Transverse colon (tissue), 4 donors: ENCODE measurements at regions not wholly inside any gene's neighbourhood (a gene's known extent, or its start where the extent isn't known, plus 50 kb on each side); places are given as distances from the start of the nearest gene placed in this dataset.

Source experiments
- DNase-seq: peaks from one replicate; pipeline ENCODE4 v3.0.0-alpha.2; 2019
- H3K27ac ChIP-seq, 4 donors: fragments of 200-600 bp; sonication (generic); 2 replicates each; pipeline ENCODE4 v1.5.1; 2016 to 2018; ENCODE audit warnings: inconsistent platforms in 4 of 4
- H3K27me3 ChIP-seq: fragments of 200-600 bp; sonication (generic); 2 replicates; pipeline ENCODE4 v1.5.1; 2017; ENCODE audit warnings: inconsistent platforms
- H3K36me3 ChIP-seq, 4 donors: fragments of 200-600 bp; sonication (generic); 2 replicates each; pipeline ENCODE4 v1.5.1; 2017 to 2019; ENCODE audit warnings: inconsistent platforms in 4 of 4
- H3K4me1 ChIP-seq, 4 donors: fragments of 200-600 bp; sonication (generic); 2 replicates each; pipeline ENCODE4 v1.5.1; 2017 to 2020; ENCODE audit warnings: inconsistent platforms in 4 of 4
- H3K4me3 ChIP-seq, 4 donors: fragments of 200-600 bp; sonication (generic); 1 replicate in 1 of 4; 2 replicates in 3 of 4; pipeline versions ENCODE4 v1.5.1 to v1.6.1; 2017 to 2019; ENCODE audit warnings: inconsistent platforms in 4 of 4
- H3K9me3 ChIP-seq, 2 donors: fragments of 200-600 bp; sonication (generic); 2 replicates each; pipeline ENCODE4 v1.5.1; 2017 to 2019; ENCODE audit warnings: inconsistent platforms in 2 of 2
- CTCF ChIP-seq, 5 experiments: fragments of 200-600 bp in 3 of 5; fragments of 450-650 bp in 2 of 5; sonication (generic) in 3 of 5; IDR thresholded peaks; 1 replicate in 2 of 5; 2 replicates in 3 of 5; pipeline ENCODE4 v1.5.1; 2016 to 2017; ENCODE audit warnings: antibody characterized with exemption in 5 of 5, inconsistent platforms in 3 of 5, mild to moderate bottlenecking in 2 of 5, moderate library complexity in 1 of 5
- EP300 ChIP-seq: sonication (generic); formaldehyde crosslinking; IDR thresholded peaks from one replicate; pipeline ENCODE4 v1.6.1; 2017; ENCODE audit warnings: antibody characterized with exemption, low read depth
- POLR2A ChIP-seq: fragments of 450-650 bp; IDR thresholded peaks from one replicate; pipeline ENCODE4 v1.6.1; 2016; ENCODE audit warnings: antibody characterized with exemption, mild to moderate bottlenecking, moderate library complexity
- POLR2AphosphoS5 ChIP-seq, 3 donors: sonication (generic); formaldehyde crosslinking; IDR thresholded peaks; one replicate each; pipeline ENCODE4 v1.6.1; 2016; ENCODE audit warnings: antibody characterized with exemption in 3 of 3
- WGBS, 2 donors: methylation state at CpG; one replicate each; pipeline ENCODE4 v1.1.5; 2018; ENCODE audit warnings: low coverage in 1 of 2; 5-methylcytosine and 5-hydroxymethylcytosine counted together
- in situ Hi-C, 4 donors: fragments of 200-750 bp; cut with MboI; loops; one replicate each; pipeline versions ENCODE4 v1.15.0 to v1.15.1; 2017; ENCODE audit warnings: low sequenced_read_pairs in 3 of 4, low pct_ligation_motif_present in 1 of 4, low pct_unique_long_range_greater_than_20kb in 1 of 4
- intact Hi-C: fragments of 100-400 bp; cut with DNase I; formaldehyde crosslinking; loops from one replicate; pipeline ENCODE4 v1.15.1; 2023; ENCODE audit warnings: low total_unique reads

GRCh38 chr22:48089601-48090331 lies 1327.3 kb downstream of the TBC1D22A start:
- intact Hi-C loops, result no loop called here
- Histone ChIP-seq H3K4me3 (no peak overlapping the region), H3K27me3 (no peaks in the 10 kb centered on the region), H3K27ac (peak overlapping the region in 2 of 4 donors; percentile 4 to 23), H3K9me3 (no peaks in the 10 kb centered on the region), H3K4me1 (peaks cover 3 to 20% (median 13%) of the 10 kb centered on the region in 4 donors), H3K36me3 (no peaks in the 10 kb centered on the region)
- TF ChIP-seq POLR2A (no peak), POLR2AphosphoS5 (IDR thresholded peaks at IDR 0.05) (peak in 2 of 3 donors; percentile 21 to 31)
- WGBS, 2 donors, result 41% methylated on average over 18 of the region's 19 CpGs; no CpG with 5 or more reads in 1 of the 2 donors
- DNase-seq, result no peak
- in situ Hi-C loops, result no loop called here

GRCh38 chr22:48088926-48089536 lies 1326.6 kb downstream of the TBC1D22A start:
- Histone ChIP-seq H3K36me3 (no peaks in the 10 kb centered on the region), H3K4me1 (peaks cover 3 to 20% (median 13%) of the 10 kb centered on the region in 4 donors), H3K27me3 (peaks cover under 1% of the 10 kb centered on the region), H3K4me3 (no peak overlapping the region), H3K9me3 (no peaks in the 10 kb centered on the region), H3K27ac (no peak overlapping the region)
- intact Hi-C loops, result no loop called here
- 80 to 90% methylated on average over 1 to 8 of the region's 8 CpGs for WGBS, 2 donors
- in situ Hi-C loops, result no loop called here
- TF ChIP-seq POLR2AphosphoS5 (IDR thresholded peaks at IDR 0.05), result peak in 1 of 3 donors; percentile 24
- no peak for TF ChIP-seq CTCF (IDR thresholded peaks at IDR 0.05)
- DNase-seq, result no peak

- H3K27me3 ChIP-seq, result peaks cover 7% of the 10 kb centered on the region
- WGBS, 2 donors, result 75 to 93% methylated on average over 5 of the region's 5 CpGs
- no peak overlapping the region for H3K4me3 ChIP-seq
These were observed 1325.8 kb downstream of the TBC1D22A start for GRCh38 chr22:48088251-48088650.

GRCh38 chr22:48085901-48086645 lies 1323.6 kb downstream of the TBC1D22A start:
- in situ Hi-C loops, result no loop called here
- TF ChIP-seq CTCF (IDR thresholded peaks at IDR 0.05) (no peak), POLR2AphosphoS5 (IDR thresholded peaks at IDR 0.05) (no peak), POLR2A (no peak), EP300 (no peak)
- Histone ChIP-seq H3K4me3 (no peak overlapping the region), H3K4me1 (peaks cover 3 to 20% (median 13%) of the 10 kb centered on the region in 4 donors), H3K9me3 (no peaks in the 10 kb centered on the region), H3K36me3 (no peaks in the 10 kb centered on the region), H3K27ac (no peak overlapping the region), H3K27me3 (peaks cover 7% of the 10 kb centered on the region)
- DNase-seq, result no peak
- WGBS, 2 donors, result 81% methylated on average over 8 of the region's 8 CpGs; no CpG with 5 or more reads in 1 of the 2 donors
- intact Hi-C loops, result no loop called here

More at GRCh38 chr22:48088251-48088650, 1325.8 kb downstream of the TBC1D22A start:
- intact Hi-C loops, result no loop called here
- no peak for DNase-seq
- H3K9me3 ChIP-seq, result no peaks in the 10 kb centered on the region
- peaks cover 3 to 20% (median 13%) of the 10 kb centered on the region in 4 donors for H3K4me1 ChIP-seq
- no peak overlapping the region for H3K27ac ChIP-seq
- in situ Hi-C loops, result no loop called here
- no peaks in the 10 kb centered on the region for H3K36me3 ChIP-seq
- TF ChIP-seq POLR2A, result no peak
- TF ChIP-seq EP300, result no peak
- TF ChIP-seq POLR2AphosphoS5 (IDR thresholded peaks at IDR 0.05), result no peak
- TF ChIP-seq CTCF (IDR thresholded peaks at IDR 0.05), result no peak
